ENCODE measurements at regions not wholly inside any gene's neighbourhood (a gene's known extent, or its start where the extent isn't known, plus 50 kb on each side); places are given as distances from the start of the nearest gene placed in this dataset.

DNA sequence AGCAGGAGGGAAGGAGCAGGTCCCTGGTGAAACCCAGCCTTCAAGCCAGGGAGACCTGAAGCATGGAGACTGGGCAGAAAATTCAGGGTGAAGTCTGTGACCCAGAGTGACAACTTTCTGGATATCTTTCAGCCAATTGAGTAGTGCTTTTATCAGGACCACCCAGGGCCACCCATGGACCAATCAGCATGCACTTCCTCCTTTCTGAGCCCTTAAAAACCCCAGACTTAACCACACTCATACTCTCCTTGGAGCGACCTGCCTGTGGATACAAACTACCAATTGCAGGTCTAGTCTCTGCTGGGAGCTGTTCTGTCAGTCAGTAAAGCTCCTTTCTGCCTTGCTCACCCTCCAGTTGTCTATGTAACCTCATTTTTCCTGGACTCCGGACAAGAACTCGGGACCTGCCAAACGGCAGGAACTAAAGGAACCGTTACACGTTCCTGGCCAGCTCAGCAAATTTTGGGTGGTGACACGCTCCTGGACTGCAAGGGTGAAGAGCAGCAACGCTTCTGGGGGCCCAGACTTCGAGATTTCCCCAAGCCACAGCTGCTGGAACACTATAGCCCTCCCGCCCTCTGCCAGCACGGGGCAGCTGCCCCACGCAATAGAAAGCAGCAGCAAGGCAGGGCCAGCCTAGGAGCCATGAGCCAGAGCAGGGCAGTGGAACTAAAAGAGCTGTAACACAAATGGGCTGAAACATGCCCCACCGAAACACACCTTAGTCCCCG lies 1183.4 kb downstream of the AMY1C start:
- Histone ChIP-seq H3K36me3 (ENCODE audit: control insufficient read depth in 2 of 2, extremely low read depth in 1 of 2, insufficient read depth in 2 of 2, low read length in 2 of 2) (no peaks in the 10 kb centered on the region), H4K20me1 (replicated peaks; ENCODE audit: control insufficient read depth, extremely low read depth, insufficient read depth, low read length) (no peaks in the 10 kb centered on the region), H3K4me3 (replicated peaks in 1 of 3; ENCODE audit: insufficient read depth in 1 of 3, low read depth in 1 of 3, low read length in 3 of 3) (no peak overlapping the region), H3K27ac (ENCODE audit: insufficient read depth, low read depth, low read length) (no peak overlapping the region), H3K4me2 (ENCODE audit: insufficient read depth, low read length) (no peak overlapping the region), H3K9me3 (replicated peaks; ENCODE audit: control insufficient read depth, insufficient read depth, low read length) (peaks cover 9% of the 10 kb centered on the region), H3K27me3 (ENCODE audit: control insufficient read depth in 2 of 2, insufficient read depth in 2 of 2, low read length in 2 of 2) (no peaks in the 10 kb centered on the region), H3K9ac (replicated peaks; ENCODE audit: extremely low read depth, insufficient read depth, low read length) (no peak overlapping the region), H2AFZ (ENCODE audit: low read depth, low read length) (no peak overlapping the region), H3K79me2 (ENCODE audit: control insufficient read depth, insufficient read depth, low read length) (no peaks in the 10 kb centered on the region), H3K9me1 (replicated peaks; ENCODE audit: control insufficient read depth, extremely low read depth, insufficient read depth, low read length) (no peaks in the 10 kb centered on the region), H3K4me1 (ENCODE audit: control insufficient read depth, extremely low read depth, insufficient read depth, low read length) (no peaks in the 10 kb centered on the region)
- FAIRE-seq (no peak), DNase-seq (ENCODE audit: low read depth, low spot score) (no peak)
- intact Hi-C loops (cut with micrococcal nuclease): no loop called here
- POLR2A ChIA-PET: no interaction called here
- TF ChIP-seq EZH2 (IDR thresholded peaks at IDR 0.05; ENCODE audit: borderline replicate concordance, low read depth, low read length, severe bottlenecking): no peak
- TF ChIP-seq, protein P1, sequence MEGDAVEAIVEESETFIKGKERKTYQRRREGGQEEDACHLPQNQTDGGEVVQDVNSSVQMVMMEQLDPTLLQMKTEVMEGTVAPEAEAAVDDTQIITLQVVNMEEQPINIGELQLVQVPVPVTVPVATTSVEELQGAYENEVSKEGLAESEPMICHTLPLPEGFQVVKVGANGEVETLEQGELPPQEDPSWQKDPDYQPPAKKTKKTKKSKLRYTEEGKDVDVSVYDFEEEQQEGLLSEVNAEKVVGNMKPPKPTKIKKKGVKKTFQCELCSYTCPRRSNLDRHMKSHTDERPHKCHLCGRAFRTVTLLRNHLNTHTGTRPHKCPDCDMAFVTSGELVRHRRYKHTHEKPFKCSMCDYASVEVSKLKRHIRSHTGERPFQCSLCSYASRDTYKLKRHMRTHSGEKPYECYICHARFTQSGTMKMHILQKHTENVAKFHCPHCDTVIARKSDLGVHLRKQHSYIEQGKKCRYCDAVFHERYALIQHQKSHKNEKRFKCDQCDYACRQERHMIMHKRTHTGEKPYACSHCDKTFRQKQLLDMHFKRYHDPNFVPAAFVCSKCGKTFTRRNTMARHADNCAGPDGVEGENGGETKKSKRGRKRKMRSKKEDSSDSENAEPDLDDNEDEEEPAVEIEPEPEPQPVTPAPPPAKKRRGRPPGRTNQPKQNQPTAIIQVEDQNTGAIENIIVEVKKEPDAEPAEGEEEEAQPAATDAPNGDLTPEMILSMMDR (IDR thresholded peaks at IDR 0.05; ENCODE audit: extremely low read depth in 1 of 2, insufficient read depth in 1 of 2, low read depth in 1 of 2, low read length in 2 of 2): no peak
- TF ChIP-seq MAX (IDR thresholded peaks at IDR 0.05; ENCODE audit: insufficient read depth, insufficient read length): no peak
- no peak for TF ChIP-seq GATA2 (IDR thresholded peaks at IDR 0.05; ENCODE audit: insufficient read depth, insufficient read length, low read depth, low read length)
- TF ChIP-seq POLR2A (IDR thresholded peaks at IDR 0.05; ENCODE audit: low read depth, low read length): no peak
- TF ChIP-seq POLR2AphosphoS5 (IDR thresholded peaks at IDR 0.05; ENCODE audit: insufficient read depth, low read depth, low read length): no peak
- TF ChIP-seq JUN (IDR thresholded peaks at IDR 0.05; ENCODE audit: borderline replicate concordance, insufficient read depth, insufficient read length, low read depth): no peak
- TF ChIP-seq FOS (IDR thresholded peaks at IDR 0.05; ENCODE audit: borderline replicate concordance, insufficient read depth, low read length): no peak
- no peak for TF ChIP-seq MYC (IDR thresholded peaks at IDR 0.05; ENCODE audit: low read depth, low read length)
- CTCF ChIA-PET: no interaction called here
- no TSS peak for BruUV-seq (replicated peaks)
- dilution Hi-C loops (cut with MboI; ENCODE audit: extremely low pct_ligation_motif_present, low sequenced_read_pairs): no loop called here

Measured in endothelial cell of umbilical vein (primary cell).